Activated T-cell treated with anti-CD3 and anti-CD28 coated beads, Interleukin-2, amount 50 U/mL, for 4 hours (primary cell): ENCODE measurements at regions not wholly inside any gene's neighbourhood (a gene's known extent, or its start where the extent isn't known, plus 50 kb on each side); places are given as distances from the start of the nearest gene placed in this dataset.
A peak's percentile ranks its signal among the peaks of the same experiment; 100 is the strongest.

ENCODE experiments used
- ATAC-seq, 2 donors: fragments of 200-7000 bp; cut with Tn5 transposase; one replicate each; pipeline ENCODE4 v1.10.0; 2021
- DNase-seq: peaks from one replicate; pipeline ENCODE4 v3.0.0-alpha.2; 2020
- H3K27me3 Mint-ChIP-seq: one replicate; pipeline ENCODE4 v1.8.0; 2021; ENCODE audit warnings: low read depth, mixed read lengths
- H3K36me3 Mint-ChIP-seq: one replicate; pipeline ENCODE4 v1.8.0; 2022; ENCODE audit warnings: mixed read lengths; ENCODE audit not compliant: insufficient read depth
- H3K4me1 Mint-ChIP-seq: one replicate; pipeline ENCODE4 v1.8.0; 2021; ENCODE audit warnings: low read depth, mixed read lengths
- H3K4me3 Mint-ChIP-seq: one replicate; pipeline ENCODE4 v1.8.0; 2021; ENCODE audit warnings: mild to moderate bottlenecking, moderate library complexity, mixed read lengths
- H3K9me3 Mint-ChIP-seq: one replicate; pipeline ENCODE4 v1.8.0; 2021; ENCODE audit warnings: mixed read lengths

DNA sequence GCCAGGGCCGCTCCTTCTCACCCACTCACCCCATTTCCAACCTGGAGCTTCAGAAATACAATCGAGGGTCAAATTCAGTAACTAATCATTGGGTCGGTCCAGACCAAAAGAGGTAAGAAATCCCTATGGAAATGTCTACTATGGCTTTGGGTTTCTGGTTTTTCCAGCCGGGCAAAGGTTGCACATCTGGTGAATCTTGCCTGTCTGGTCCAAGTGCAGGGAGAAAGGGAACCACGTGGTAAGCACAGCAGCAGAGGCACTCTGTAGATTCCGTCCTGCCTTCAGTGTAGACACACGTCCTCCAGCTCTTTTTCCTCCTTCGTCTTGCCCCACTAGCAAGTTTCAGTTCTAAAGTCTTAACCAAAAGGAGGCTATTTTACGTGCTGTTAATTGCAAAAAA is 218.0 kb upstream of the JADE1 start:
- Mint-ChIP-seq H3K36me3 (no peaks in the 10 kb centered on the region), H3K27me3 (peaks cover 4% of the 10 kb centered on the region), H3K4me1 (no peaks in the 10 kb centered on the region), H3K4me3 (no peak overlapping the region), H3K9me3 (peaks cover 14% of the 10 kb centered on the region)
- ATAC-seq, result no peak
- no peak for DNase-seq

GRCh38 chr4:128590773-128591172 is 218.7 kb upstream of the JADE1 start:
- H3K4me1 Mint-ChIP-seq, result no peaks in the 10 kb centered on the region
- DNase-seq (no peak), ATAC-seq (no peak)
- peaks cover 9% of the 10 kb centered on the region for H3K9me3 Mint-ChIP-seq
- no peaks in the 10 kb centered on the region for H3K36me3 Mint-ChIP-seq
- no peak overlapping the region for H3K4me3 Mint-ChIP-seq
- H3K27me3 Mint-ChIP-seq, result no peaks in the 10 kb centered on the region

DNA sequence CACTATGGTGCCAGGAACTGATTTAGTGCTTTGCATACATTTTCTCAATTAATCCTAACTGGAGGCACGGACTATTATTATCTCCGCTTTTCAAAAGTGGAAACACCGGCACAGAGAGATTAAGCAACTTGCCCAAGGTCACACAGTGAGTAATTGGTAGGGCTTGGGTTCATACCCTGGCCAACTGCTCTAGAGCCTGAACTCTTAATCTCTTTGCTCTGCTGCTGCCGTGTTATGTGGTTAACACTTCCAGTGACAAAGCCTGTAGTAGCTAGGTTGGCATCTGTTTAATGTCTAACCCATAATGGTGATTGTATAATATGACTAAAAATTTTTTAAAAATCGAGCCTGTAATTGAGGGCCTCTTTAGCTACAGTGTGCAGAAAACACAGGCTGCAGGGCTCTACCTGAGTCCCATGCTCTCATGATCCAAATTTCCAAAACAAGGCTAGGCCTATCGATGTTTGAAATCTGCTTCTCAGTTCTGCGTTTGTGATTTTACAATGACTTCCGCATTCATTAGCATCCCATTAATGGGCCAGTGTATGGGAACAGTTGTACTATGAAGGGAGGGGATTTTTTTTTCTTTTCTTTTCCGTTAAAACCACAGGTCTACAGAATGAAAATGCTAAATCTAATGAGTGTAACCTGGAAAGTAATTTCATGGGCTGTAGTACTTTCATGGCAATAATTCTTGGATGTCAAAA is 219.3 kb upstream of the JADE1 start:
- Mint-ChIP-seq H3K27me3 (no peaks in the 10 kb centered on the region), H3K4me3 (no peak overlapping the region), H3K36me3 (no peaks in the 10 kb centered on the region), H3K9me3 (peaks cover 8% of the 10 kb centered on the region), H3K4me1 (no peaks in the 10 kb centered on the region)
- DNase-seq (no peak), ATAC-seq (no peak)

DNA sequence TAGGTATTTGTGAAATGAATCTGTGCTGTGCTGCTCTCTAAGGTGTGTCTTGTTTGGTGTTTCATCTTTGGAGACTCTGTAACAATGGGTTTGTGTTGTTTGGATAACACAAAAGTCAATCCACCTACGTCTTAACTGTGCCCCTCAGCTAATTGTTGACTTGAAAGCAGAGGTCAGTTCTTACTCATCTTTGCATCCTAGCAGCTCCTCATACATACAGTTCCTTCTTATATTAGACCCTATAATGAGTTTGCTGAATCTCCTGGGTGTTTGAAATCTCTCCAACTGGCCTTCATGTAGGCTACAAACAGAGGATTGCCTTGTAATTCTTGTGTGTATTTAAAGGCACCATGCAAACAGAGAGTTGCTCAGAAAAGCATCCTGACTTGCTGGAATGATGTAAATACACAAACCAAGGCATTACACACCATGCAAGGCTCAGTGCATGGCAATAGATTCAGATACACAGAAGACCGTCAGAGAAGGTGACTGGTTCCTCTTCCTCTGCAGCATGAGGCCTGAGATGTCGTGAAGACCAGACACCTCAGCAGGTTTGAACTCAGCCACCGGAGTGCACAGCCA is 220.0 kb upstream of the JADE1 start:
- Mint-ChIP-seq H3K27me3 (no peaks in the 10 kb centered on the region), H3K36me3 (no peaks in the 10 kb centered on the region), H3K9me3 (peaks cover 3% of the 10 kb centered on the region), H3K4me3 (no peak overlapping the region), H3K4me1 (no peaks in the 10 kb centered on the region)
- ATAC-seq (no peak), DNase-seq (no peak)

GRCh38 chr4:128587382-128587781 is 222.1 kb upstream of the JADE1 start:
- ATAC-seq, result no peak

DNA sequence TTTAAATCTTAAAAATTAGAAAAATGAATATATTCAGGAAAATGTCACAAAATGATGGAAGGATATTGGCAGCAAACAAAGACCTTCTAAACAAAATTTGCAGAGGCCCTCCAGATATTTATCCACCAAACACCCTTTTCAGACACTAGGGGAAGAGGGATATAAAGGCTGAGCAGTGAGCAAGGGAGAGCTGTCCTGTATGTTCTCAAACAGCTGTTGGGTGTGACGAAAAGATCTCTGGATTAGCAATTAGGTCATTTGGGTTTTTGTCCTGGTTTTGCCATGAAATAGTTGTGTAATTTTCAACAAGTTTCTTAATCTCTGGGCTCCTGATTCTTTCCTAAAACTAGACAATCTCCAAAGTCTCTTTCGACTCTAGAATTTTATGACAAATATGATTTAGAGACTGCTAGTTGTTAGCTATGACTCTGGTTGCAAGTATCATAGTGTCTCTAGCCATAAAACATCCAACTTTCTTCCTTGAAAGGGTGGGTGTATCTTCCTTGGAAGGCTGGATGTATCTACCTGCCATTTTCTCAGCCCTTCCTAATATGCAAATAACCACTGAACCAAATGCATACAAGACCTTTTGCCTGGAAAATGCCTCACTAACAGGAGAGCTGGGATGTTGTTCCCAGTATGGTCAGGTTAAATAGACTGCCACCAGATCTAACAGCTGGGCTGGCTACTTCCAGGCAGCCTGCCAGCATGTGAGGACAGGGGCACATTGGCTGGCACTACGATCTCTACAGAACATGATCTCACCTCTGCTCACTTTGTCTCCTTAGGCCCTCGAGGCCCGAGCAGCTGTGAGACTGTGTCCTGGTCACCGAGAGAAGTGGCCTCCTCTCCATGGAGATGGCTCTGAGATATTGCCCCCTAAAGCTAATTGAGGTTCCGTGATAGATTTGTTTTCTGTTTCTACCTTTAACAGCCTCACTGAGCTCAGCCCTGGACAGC is 225.5 kb upstream of the JADE1 start:
- no peak overlapping the region for H3K4me3 Mint-ChIP-seq
- no peaks in the 10 kb centered on the region for H3K36me3 Mint-ChIP-seq
- H3K4me1 Mint-ChIP-seq, result no peaks in the 10 kb centered on the region
- DNase-seq (no peak), ATAC-seq (no peak)
- H3K9me3 Mint-ChIP-seq, result no peaks in the 10 kb centered on the region
- peaks cover 3% of the 10 kb centered on the region for H3K27me3 Mint-ChIP-seq

More at GRCh38 chr4:128587382-128587781, 222.1 kb upstream of the JADE1 start:
- Mint-ChIP-seq H3K4me3 (no peak overlapping the region), H3K36me3 (no peaks in the 10 kb centered on the region), H3K27me3 (peaks cover 1% of the 10 kb centered on the region), H3K9me3 (no peaks in the 10 kb centered on the region), H3K4me1 (no peaks in the 10 kb centered on the region)
- DNase-seq, result no peak

- H3K9me3 Mint-ChIP-seq, result no peaks in the 10 kb centered on the region
Observed at GRCh38 chr4:128582427-128582870, 227.1 kb upstream of the JADE1 start.

GRCh38 chr4:128579154-128579853 is 230.2 kb upstream of the JADE1 start:
- Mint-ChIP-seq H3K9me3 (no peaks in the 10 kb centered on the region), H3K36me3 (no peaks in the 10 kb centered on the region), H3K4me3 (no peak overlapping the region), H3K27me3 (peaks cover 3% of the 10 kb centered on the region), H3K4me1 (no peaks in the 10 kb centered on the region)
- ATAC-seq (no peak), DNase-seq (no peak)

More at GRCh38 chr4:128582427-128582870, 227.1 kb upstream of the JADE1 start:
- no peak for ATAC-seq
- no peaks in the 10 kb centered on the region for H3K4me1 Mint-ChIP-seq
- H3K36me3 Mint-ChIP-seq, result no peaks in the 10 kb centered on the region
- H3K4me3 Mint-ChIP-seq, result no peak overlapping the region
- DNase-seq, result no peak
- peaks cover 3% of the 10 kb centered on the region for H3K27me3 Mint-ChIP-seq

GRCh38 chr4:128574706-128575105 is 234.8 kb upstream of the JADE1 start:
- ATAC-seq, result peak; percentile 63 to 70
- no peaks in the 10 kb centered on the region for H3K4me1 Mint-ChIP-seq
- DNase-seq, result peak; percentile 56
- H3K9me3 Mint-ChIP-seq, result no peaks in the 10 kb centered on the region
- no peak overlapping the region for H3K4me3 Mint-ChIP-seq
- peaks cover 8% of the 10 kb centered on the region for H3K27me3 Mint-ChIP-seq
- no peaks in the 10 kb centered on the region for H3K36me3 Mint-ChIP-seq

DNA sequence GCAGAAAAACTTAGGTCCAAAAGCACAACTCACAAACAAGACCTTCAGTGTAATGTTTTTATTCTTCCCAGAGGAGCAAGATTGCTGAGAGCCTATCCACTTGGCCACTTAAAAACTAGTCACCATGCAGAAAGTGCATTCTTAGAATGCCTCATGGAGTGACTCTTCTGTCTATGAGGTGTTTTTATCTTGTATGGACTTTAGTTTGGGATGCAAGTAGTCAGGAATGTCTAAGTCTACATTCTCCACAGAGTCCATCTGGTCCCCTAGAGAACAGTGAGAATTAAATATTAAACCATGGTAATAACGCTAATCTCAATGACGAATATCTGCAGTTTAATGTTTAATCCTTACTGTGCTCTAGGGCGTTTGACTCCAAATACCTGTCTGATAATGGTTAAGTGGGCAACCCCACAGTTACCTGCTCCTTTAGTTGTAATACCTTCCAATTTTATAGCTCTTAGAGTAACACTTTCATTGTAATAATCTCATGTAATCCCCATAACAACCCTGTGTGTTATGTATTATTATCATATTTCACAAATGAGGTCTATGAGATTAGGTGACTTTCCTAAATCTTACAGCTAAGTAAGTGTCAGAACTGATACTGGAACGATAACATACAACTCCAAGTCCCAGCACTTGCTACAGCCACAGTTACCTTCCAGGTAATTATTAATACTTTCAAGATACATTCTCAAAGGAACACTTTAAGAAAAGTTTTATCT is 235.6 kb upstream of the JADE1 start:
- Mint-ChIP-seq H3K9me3 (no peaks in the 10 kb centered on the region), H3K27me3 (peaks cover 8% of the 10 kb centered on the region), H3K4me1 (no peaks in the 10 kb centered on the region), H3K36me3 (no peaks in the 10 kb centered on the region), H3K4me3 (no peak overlapping the region)
- DNase-seq (no peak), ATAC-seq (no peak)

GRCh38 chr4:128572778-128573241 is 236.7 kb upstream of the JADE1 start:
- no peaks in the 10 kb centered on the region for H3K36me3 Mint-ChIP-seq
- no peaks in the 10 kb centered on the region for H3K9me3 Mint-ChIP-seq
- no peaks in the 10 kb centered on the region for H3K4me1 Mint-ChIP-seq
- peaks cover 14% of the 10 kb centered on the region for H3K27me3 Mint-ChIP-seq
- no peak for ATAC-seq
- DNase-seq, result no peak
- no peak overlapping the region for H3K4me3 Mint-ChIP-seq

DNA sequence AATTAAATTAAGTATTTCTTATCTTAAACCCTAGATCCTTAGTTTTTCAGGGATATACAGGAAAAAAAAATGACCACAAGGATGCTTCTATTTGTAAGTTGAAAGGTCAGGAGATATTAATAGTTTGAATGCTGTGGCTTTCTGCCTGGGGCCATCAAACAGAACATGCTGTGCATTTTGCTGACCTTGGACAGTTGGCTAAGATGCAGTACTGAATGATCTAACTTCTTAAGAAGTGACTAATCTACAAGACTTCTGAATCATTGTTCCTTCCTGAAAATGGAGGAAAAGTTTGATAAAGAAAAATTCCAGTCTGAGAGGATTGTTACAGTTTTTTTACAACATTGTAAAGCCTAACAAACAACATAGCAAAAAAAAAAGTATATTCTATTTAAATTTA is 237.8 kb upstream of the JADE1 start:
- Mint-ChIP-seq H3K9me3 (no peaks in the 10 kb centered on the region), H3K4me1 (no peaks in the 10 kb centered on the region), H3K4me3 (no peak overlapping the region), H3K27me3 (peaks cover 14% of the 10 kb centered on the region), H3K36me3 (no peaks in the 10 kb centered on the region)
- ATAC-seq (no peak), DNase-seq (no peak)

GRCh38 chr4:128570387-128570975 is 239.0 kb upstream of the JADE1 start:
- H3K4me1 Mint-ChIP-seq, result no peaks in the 10 kb centered on the region
- no peaks in the 10 kb centered on the region for H3K9me3 Mint-ChIP-seq
- ATAC-seq (no peak), DNase-seq (no peak)
- no peaks in the 10 kb centered on the region for H3K36me3 Mint-ChIP-seq
- H3K4me3 Mint-ChIP-seq, result no peak overlapping the region
- peaks cover 14% of the 10 kb centered on the region for H3K27me3 Mint-ChIP-seq
